ENCODE measurements at regions not wholly inside any gene's neighbourhood (a gene's known extent, or its start where the extent isn't known, plus 50 kb on each side); places are given as distances from the start of the nearest gene placed in this dataset.

DNA sequence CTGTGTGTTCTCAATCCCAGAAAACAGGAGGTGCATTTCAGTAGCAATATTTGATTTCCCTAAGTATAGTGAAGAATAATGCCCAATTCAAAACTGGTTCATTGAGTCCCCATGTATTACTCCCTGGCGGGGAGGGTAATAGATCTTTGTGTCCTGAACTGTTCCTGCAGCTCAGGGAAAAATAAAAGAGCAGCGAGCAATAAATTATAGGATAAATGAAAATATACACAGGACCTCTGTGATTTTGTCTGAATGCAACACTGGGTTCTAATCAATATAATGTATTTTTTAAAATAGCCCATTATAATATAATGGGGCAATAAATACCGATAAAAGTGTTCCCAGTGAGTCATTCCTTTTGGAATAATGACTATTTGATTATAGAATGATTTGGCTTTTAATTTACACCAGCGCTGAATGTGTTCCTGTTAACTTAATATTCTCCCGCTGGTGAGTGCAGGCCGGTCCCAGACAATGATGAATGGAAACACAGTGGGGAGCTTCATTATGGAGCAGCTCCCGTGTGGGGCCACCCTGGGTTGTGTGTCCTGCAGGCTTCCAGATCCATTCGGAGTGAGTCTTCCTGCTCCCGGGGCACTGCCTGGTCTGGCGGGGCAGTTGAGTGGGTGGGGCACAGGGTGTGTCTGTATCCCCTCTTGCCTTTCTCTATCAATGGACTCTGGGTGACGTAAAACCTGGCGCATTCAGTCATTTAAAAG, 263.1 kb downstream of the ACTR3B start:
- ChIA-PET POLR2A (no interaction called here), CTCF (no interaction called here)
- H3K27me3 Mint-ChIP-seq, result no peaks in the 10 kb centered on the region
- H3K27ac Mint-ChIP-seq, result no peak overlapping the region
- no peaks in the 10 kb centered on the region for H3K4me1 Mint-ChIP-seq
- intact Hi-C loops (cut with DNase I, micrococcal nuclease), result no loop called here
- H3K9me3 Mint-ChIP-seq (ENCODE audit: low read depth), result no peaks in the 10 kb centered on the region
- no peaks in the 10 kb centered on the region for H3K36me3 Mint-ChIP-seq (ENCODE audit: low read depth)
- no peak for ATAC-seq
- no peak for DNase-seq
- no peak overlapping the region for H3K4me3 Mint-ChIP-seq

DNA sequence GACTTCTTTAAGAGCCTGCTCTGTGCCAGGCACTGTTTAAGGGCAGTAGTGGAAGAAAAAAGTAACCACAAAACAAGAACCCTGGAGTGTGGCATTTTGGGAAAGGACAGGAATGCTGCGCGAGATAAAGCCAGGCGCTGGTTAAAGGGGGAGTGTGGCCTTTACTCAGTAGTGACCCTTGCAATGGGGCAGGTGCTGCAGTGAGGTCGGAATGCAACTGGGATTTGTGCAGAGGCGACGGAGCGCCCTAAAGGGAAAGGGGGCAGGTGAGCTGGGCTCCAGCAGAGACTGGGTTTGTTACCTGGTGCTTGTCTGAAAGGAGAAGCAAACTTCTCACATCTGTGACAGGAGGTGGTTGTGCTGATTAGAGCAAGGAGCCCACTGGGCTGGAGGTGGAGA, 263.6 kb downstream of the ACTR3B start:
- H3K4me3 Mint-ChIP-seq, result no peak overlapping the region
- ChIA-PET CTCF (no interaction called here), POLR2A (no interaction called here)
- H3K27me3 Mint-ChIP-seq, result no peaks in the 10 kb centered on the region
- H3K36me3 Mint-ChIP-seq (ENCODE audit: low read depth), result no peaks in the 10 kb centered on the region
- DNase-seq (no peak), ATAC-seq (no peak)
- no peak overlapping the region for H3K27ac Mint-ChIP-seq
- intact Hi-C loops (cut with DNase I, micrococcal nuclease), result no loop called here
- H3K9me3 Mint-ChIP-seq (ENCODE audit: low read depth), result no peaks in the 10 kb centered on the region
- no peaks in the 10 kb centered on the region for H3K4me1 Mint-ChIP-seq

DNA sequence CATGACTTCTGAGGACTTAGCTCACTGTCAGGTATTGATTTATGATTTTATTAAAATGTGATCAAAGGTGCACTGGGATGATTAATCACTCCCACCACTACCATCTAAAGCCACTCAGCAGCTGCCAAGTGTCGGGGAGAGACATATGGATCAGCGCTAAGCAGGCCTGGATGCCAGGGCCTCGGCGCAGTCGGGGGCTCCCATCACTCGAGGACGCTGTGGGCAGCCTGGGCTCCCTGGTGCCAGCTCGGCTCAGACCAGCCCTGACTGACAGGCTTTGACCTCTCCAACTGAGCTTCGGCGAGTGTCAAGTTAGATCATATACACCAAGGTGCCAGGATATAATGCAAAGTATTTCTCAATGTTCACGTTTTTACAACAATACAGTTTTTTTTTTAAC, 267.7 kb downstream of the ACTR3B start:
- ChIA-PET CTCF (no interaction called here), POLR2A (no interaction called here)
- DNase-seq (no peak), ATAC-seq (no peak)
- no peak overlapping the region for H3K27ac Mint-ChIP-seq
- no peak overlapping the region for H3K4me3 Mint-ChIP-seq
- intact Hi-C loops (cut with DNase I, micrococcal nuclease), result no loop called here
- H3K27me3 Mint-ChIP-seq, result peaks cover 3% of the 10 kb centered on the region
- H3K9me3 Mint-ChIP-seq (ENCODE audit: low read depth), result no peaks in the 10 kb centered on the region
- H3K36me3 Mint-ChIP-seq (ENCODE audit: low read depth), result no peaks in the 10 kb centered on the region
- no peaks in the 10 kb centered on the region for H3K4me1 Mint-ChIP-seq

DNA sequence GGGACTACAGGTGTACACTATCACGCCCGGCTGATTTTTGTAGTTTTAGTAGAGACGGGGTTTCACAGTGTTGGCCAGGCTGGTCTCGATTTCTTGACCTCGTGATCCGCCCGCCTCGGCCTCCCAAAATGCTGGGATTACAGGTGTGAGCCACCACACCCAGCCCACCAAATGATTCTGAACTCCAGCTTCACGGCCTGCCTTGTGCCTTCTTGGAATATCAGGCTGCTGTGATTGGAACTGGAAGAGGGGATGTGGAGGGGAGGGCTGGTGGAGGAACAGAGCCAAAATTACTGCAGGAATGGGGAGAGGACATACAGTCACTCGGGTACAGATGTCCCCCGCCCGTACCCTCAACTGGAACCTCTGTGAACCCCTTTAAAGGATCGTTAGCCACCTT, 268.4 kb downstream of the ACTR3B start:
- Mint-ChIP-seq H3K4me3 (no peak overlapping the region), H3K27me3 (peaks cover 3% of the 10 kb centered on the region), H3K27ac (no peak overlapping the region), H3K36me3 (ENCODE audit: low read depth) (no peaks in the 10 kb centered on the region), H3K9me3 (ENCODE audit: low read depth) (no peaks in the 10 kb centered on the region), H3K4me1 (no peaks in the 10 kb centered on the region)
- intact Hi-C loops (cut with DNase I, micrococcal nuclease), result no loop called here
- ChIA-PET CTCF (no interaction called here), POLR2A (no interaction called here)
- DNase-seq (no peak), ATAC-seq (no peak)

DNA sequence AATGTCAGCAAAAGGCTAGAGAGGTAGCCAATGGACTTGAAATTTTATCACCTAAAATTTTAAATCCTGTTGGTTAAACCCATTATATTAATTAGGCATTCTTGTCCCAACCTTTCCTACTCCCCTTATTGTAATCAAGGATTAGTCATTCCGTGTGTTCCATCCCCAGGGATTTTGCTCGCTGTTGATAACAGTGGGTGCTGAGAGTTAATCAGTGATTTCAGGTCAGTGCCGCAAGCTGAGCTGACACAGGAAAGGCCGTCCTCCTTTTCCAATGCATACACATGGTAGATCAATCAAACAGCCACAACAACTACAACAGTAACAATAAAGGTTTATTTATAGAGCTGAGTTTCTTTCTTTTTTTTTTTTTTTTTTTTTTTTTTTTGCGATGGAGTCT, 271.4 kb downstream of the ACTR3B start:
- H3K4me1 Mint-ChIP-seq, result no peaks in the 10 kb centered on the region
- POLR2A ChIA-PET, result no interaction called here

DNA sequence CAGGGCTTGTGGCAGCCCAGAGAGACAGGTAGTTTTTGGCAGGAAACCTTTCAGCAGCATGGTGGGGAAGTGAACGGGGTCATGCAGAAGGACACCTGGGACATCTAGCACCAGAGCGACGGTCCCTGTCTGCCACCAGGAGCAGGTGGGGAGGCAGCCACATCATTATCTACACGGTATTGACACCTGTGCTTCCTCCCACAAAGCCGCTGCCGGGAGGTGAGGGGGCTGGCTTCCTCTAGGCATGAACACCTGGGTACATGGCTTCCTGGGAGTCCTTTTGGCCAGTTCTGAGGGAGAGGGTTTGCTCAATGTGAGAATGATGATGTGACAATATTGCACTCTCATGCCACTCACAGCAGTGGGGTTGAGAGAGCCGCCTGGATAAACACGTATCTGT, 275.2 kb downstream of the ACTR3B start:
- Mint-ChIP-seq H3K27me3 (no peaks in the 10 kb centered on the region), H3K36me3 (ENCODE audit: low read depth) (no peaks in the 10 kb centered on the region), H3K4me3 (no peak overlapping the region), H3K9me3 (ENCODE audit: low read depth) (peaks cover 3% of the 10 kb centered on the region), H3K27ac (no peak overlapping the region), H3K4me1 (no peaks in the 10 kb centered on the region)
- ChIA-PET CTCF (interaction anchor here (0.6 kb wide), 1 partner anchor 9 kb away, joined by 3 read pairs; no protein-coding TSS in a partner anchor), POLR2A (no interaction called here)
- no peak for ATAC-seq
- intact Hi-C loops (cut with DNase I, micrococcal nuclease), result no loop called here
- no peak for DNase-seq

More for the DNA sequence above, 271.4 kb downstream of the ACTR3B start:
- no peaks in the 10 kb centered on the region for H3K36me3 Mint-ChIP-seq (ENCODE audit: low read depth)
- H3K4me3 Mint-ChIP-seq, result no peak overlapping the region
- ATAC-seq, result no peak
- peaks cover 3% of the 10 kb centered on the region for H3K27me3 Mint-ChIP-seq
- no peaks in the 10 kb centered on the region for H3K9me3 Mint-ChIP-seq (ENCODE audit: low read depth)
- no peak overlapping the region for H3K27ac Mint-ChIP-seq
- CTCF ChIA-PET, result no interaction called here
- DNase-seq, result no peak
- intact Hi-C loops (cut with DNase I, micrococcal nuclease), result no loop called here

DNA sequence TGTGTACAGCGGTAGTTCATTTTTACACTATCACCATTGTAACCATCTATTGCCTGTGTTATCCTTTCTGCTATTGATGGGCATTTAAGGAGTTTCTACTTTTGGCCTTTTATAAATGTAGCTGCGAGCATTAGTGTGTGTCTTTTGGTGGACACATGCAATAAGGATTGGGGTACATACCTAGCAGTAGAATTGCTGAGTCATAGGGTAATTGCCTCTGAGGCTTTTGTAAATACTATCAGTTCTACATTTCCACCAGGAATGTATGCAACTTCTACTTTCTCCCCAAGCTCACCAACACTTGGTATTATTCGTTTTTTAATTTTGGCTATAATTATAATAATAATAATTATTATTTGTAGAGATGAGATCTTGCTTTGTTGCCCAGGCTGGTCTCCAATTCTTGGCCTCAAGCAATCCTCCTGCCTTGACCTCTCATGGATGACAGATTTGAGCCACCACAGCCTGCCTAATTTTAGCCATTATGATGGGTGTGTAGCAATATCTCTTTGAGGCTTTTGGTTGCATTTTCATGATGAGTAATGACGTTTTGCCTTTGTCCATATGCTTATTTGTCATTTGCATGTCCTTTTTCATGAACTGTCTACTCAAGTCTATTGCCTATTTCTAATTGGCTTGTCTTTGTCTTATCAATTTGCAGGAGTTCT, 277.0 kb downstream of the ACTR3B start:
- POLR2A ChIA-PET, result no interaction called here
- CTCF ChIA-PET, result no interaction called here
- Mint-ChIP-seq H3K27ac (no peak overlapping the region), H3K36me3 (ENCODE audit: low read depth) (no peaks in the 10 kb centered on the region), H3K27me3 (no peaks in the 10 kb centered on the region), H3K4me1 (no peaks in the 10 kb centered on the region), H3K9me3 (ENCODE audit: low read depth) (peaks cover 3% of the 10 kb centered on the region), H3K4me3 (no peak overlapping the region)
- no peak for ATAC-seq
- intact Hi-C loops (cut with DNase I, micrococcal nuclease), result no loop called here
- DNase-seq, result no peak

DNA sequence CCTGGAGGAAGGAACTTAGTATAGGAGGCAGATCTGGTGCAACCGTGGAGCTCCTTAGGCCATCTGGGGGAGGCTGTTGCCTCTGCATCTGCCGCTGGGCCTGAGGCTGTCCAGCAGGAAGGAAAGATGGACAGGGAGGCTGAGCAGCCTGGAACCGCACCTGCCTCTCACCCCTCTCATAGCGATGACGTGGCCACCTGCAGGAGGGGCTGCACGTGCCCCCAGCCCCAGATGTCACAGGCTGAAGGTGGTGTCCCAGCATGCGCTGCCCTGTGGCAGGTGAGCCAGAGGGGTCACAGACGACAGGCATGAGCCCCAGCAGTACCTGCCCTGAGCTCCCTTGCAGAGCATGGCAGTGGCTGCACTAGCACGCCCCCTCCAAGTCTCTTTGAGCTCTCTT, 283.9 kb downstream of the ACTR3B start:
- H3K27me3 Mint-ChIP-seq, result no peaks in the 10 kb centered on the region
- CTCF ChIA-PET, result no interaction called here
- ATAC-seq (no peak), DNase-seq (no peak)
- no peaks in the 10 kb centered on the region for H3K9me3 Mint-ChIP-seq (ENCODE audit: low read depth)
- H3K27ac Mint-ChIP-seq, result no peak overlapping the region
- H3K4me1 Mint-ChIP-seq, result no peaks in the 10 kb centered on the region
- intact Hi-C loops (cut with DNase I, micrococcal nuclease), result no loop called here
- no peaks in the 10 kb centered on the region for H3K36me3 Mint-ChIP-seq (ENCODE audit: low read depth)
- POLR2A ChIA-PET, result no interaction called here
- H3K4me3 Mint-ChIP-seq, result no peak overlapping the region

DNA sequence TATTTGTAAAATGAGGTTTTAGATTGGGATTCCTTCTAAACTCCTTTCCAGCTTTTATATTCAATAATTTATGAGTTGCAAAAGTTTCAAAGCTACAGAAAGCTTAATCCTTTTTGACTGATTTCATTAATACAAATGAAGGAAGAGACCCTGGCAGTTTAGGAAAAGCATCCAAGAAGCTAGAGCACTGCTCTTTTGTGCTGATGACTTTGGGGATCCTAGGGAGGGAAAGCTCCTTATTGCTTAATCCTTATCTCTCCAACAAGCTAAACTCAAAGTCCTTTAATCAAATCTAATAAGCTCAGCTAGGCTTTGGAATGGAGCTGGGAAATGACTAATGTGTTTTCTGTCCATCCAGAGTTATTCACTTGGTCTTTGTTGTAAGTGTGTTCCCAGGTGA, 285.4 kb downstream of the ACTR3B start:
- CTCF ChIA-PET, result interaction anchor here (0.6 kb wide), 1 partner anchor 14 kb away, joined by 3 read pairs; no protein-coding TSS in a partner anchor
- Mint-ChIP-seq H3K27me3 (no peaks in the 10 kb centered on the region), H3K4me1 (no peaks in the 10 kb centered on the region), H3K27ac (no peak overlapping the region), H3K36me3 (ENCODE audit: low read depth) (no peaks in the 10 kb centered on the region), H3K9me3 (ENCODE audit: low read depth) (no peaks in the 10 kb centered on the region), H3K4me3 (no peak overlapping the region)
- no peak for ATAC-seq
- intact Hi-C loops (cut with DNase I, micrococcal nuclease), result no loop called here
- POLR2A ChIA-PET, result no interaction called here
- DNase-seq, result no peak

DNA sequence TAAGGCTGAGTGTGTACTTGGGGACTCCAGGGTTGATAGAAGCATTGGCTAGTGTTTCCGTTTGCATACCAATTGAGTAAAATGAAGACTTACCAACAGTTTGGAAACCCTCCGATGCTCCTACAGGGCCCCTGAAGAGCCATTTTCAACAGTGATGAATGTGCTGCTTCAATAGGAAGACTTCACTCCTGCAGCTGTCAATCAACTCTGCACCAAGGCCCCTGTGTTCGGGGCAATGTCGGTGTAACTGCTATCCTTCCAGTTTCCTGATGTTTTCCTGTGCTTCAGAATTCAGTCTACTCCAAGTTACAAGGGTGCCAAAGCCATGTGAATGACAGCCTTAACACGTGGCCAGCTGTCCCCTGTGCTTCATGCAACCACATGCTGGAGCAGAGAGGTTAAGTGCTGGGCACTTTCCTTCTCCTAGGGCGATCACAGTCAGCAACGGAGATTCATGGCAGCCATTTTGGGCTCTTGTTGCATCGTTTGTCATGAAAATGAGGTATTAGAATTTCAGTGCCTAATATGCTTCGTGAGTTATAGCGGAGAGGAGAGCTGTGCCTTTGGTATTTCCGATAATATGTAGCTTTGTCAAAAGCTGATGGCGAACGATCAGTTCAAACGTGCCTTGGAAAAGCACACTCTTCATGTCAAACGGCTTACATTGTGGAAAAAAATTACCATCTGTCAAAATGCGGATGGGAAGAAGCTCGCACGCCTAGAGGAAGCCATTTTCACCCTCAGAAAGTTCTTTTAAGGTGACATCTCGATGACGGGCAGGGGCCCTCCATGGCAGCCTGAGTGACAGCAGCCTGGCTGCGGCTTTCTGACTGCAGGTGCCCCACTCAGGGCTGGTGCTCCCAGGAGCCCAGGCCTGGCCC, 287.8 kb downstream of the ACTR3B start:
- Mint-ChIP-seq H3K9me3 (ENCODE audit: low read depth) (no peaks in the 10 kb centered on the region), H3K27me3 (no peaks in the 10 kb centered on the region), H3K4me3 (no peak overlapping the region), H3K4me1 (no peaks in the 10 kb centered on the region), H3K27ac (no peak overlapping the region), H3K36me3 (ENCODE audit: low read depth) (no peaks in the 10 kb centered on the region)
- DNase-seq (no peak), ATAC-seq (no peak)
- ChIA-PET POLR2A (no interaction called here), CTCF (no interaction called here)
- intact Hi-C loops (cut with DNase I, micrococcal nuclease), result no loop called here

DNA sequence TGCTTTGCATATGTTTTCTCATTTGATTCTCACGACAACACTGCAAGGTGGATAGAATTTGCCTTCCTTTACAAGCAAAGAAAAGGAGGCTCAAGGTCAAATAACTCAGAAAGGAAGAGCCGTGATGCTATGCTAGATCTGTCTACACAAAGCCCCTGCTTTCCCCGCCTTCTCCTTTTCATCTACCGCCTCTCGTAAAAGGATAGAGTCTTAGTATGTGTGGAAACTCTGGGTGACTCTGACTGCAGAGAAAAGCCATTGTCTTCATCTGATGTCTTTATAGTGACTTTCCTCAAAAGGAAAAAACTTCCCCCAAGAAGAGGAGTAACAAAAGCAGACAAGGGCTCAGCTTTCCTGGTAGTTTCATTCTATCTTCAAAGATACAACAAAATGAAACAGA, 292.7 kb downstream of the ACTR3B start:
- POLR2A ChIA-PET, result no interaction called here
- no peak overlapping the region for H3K27ac Mint-ChIP-seq
- no peaks in the 10 kb centered on the region for H3K27me3 Mint-ChIP-seq
- CTCF ChIA-PET, result no interaction called here
- H3K9me3 Mint-ChIP-seq (ENCODE audit: low read depth), result no peaks in the 10 kb centered on the region
- H3K4me1 Mint-ChIP-seq, result no peaks in the 10 kb centered on the region
- ATAC-seq (no peak), DNase-seq (no peak)
- H3K36me3 Mint-ChIP-seq (ENCODE audit: low read depth), result no peaks in the 10 kb centered on the region
- H3K4me3 Mint-ChIP-seq, result no peak overlapping the region
- intact Hi-C loops (cut with DNase I, micrococcal nuclease), result no loop called here

Data from activated CD4-positive, alpha-beta T cell treated with anti-CD3 and anti-CD28 coated beads for 36 hours (primary cell).